Suprapubic skin (tissue), 4 donors: ENCODE measurements at regions not wholly inside any gene's neighbourhood (a gene's known extent, or its start where the extent isn't known, plus 50 kb on each side); places are given as distances from the start of the nearest gene placed in this dataset.
"Not testable (repeated sequence)": the region's sequence is repeated elsewhere in the genome, so short reads cannot be mapped to it uniquely, and the experiment has no call there.

Source experiments
- DNase-seq, 2 donors: peaks; one replicate each; pipeline ENCODE4 v3.0.0-alpha.2; 2019; ENCODE audit warnings: low spot score in 2 of 2
- H3K27ac ChIP-seq: fragments of 200-600 bp; sonication (generic); one replicate; pipeline ENCODE4 v1.5.1; 2019
- H3K27me3 ChIP-seq: fragments of 200-600 bp; sonication (generic); one replicate; pipeline ENCODE4 v1.5.1; 2019
- H3K36me3 ChIP-seq: fragments of 200-600 bp; sonication (generic); one replicate; pipeline ENCODE4 v1.5.1; 2019
- H3K4me1 ChIP-seq: fragments of 200-600 bp; sonication (generic); one replicate; pipeline ENCODE4 v1.5.1; 2019
- H3K4me3 ChIP-seq: fragments of 200-600 bp; sonication (generic); one replicate; pipeline ENCODE4 v1.5.1; 2019; ENCODE audit warnings: mild to moderate bottlenecking
- H3K9me3 ChIP-seq: fragments of 200-600 bp; sonication (generic); one replicate; pipeline ENCODE4 v1.5.1; 2019
- WGBS: methylation state at CpG from one replicate; pipeline ENCODE4 v1.1.5; 2018; 5-methylcytosine and 5-hydroxymethylcytosine counted together

- H3K4me3 ChIP-seq, H3K36me3 ChIP-seq, H3K9me3 ChIP-seq, H3K4me1 ChIP-seq, DNase-seq, H3K27ac ChIP-seq, H3K27me3 ChIP-seq: not testable (repeated sequence)
- no CpG with 5 or more reads among the region's 3 CpGs for WGBS
Measured at GRCh38 chr1:120297345-120297953, 117.4 kb upstream of the NBPF8 start.

GRCh38 chr1:120290105-120290504, 113.8 kb upstream of the SEC22B start:
- no CpG with 5 or more reads among the region's 3 CpGs for WGBS
- not testable (repeated sequence) for H3K36me3 ChIP-seq, H3K4me3 ChIP-seq

GRCh38 chr1:120289601-120290074, 113.3 kb upstream of the SEC22B start:
- H3K4me3 ChIP-seq, H3K4me1 ChIP-seq, H3K27me3 ChIP-seq, H3K27ac ChIP-seq, H3K36me3 ChIP-seq, H3K9me3 ChIP-seq, DNase-seq: not testable (repeated sequence)
- no CpG with 5 or more reads among the region's 3 CpGs for WGBS

More at GRCh38 chr1:120290105-120290504, 113.8 kb upstream of the SEC22B start:
- H3K4me1 ChIP-seq, H3K27ac ChIP-seq, H3K9me3 ChIP-seq, DNase-seq, H3K27me3 ChIP-seq: not testable (repeated sequence)

GRCh38 chr1:120288814-120289600, 112.7 kb upstream of the SEC22B start:
- not testable (repeated sequence) for H3K9me3 ChIP-seq, DNase-seq, H3K36me3 ChIP-seq, H3K27me3 ChIP-seq, H3K4me1 ChIP-seq, H3K4me3 ChIP-seq, H3K27ac ChIP-seq
- WGBS: no CpG with 5 or more reads among the region's 8 CpGs

- H3K9me3 ChIP-seq, DNase-seq: not testable (repeated sequence)
- WGBS: no CpG with 5 or more reads among the region's 6 CpGs
Measured at GRCh38 chr1:120288167-120288566, 111.8 kb upstream of the SEC22B start.

GRCh38 chr1:120282744-120283464, 106.6 kb upstream of the SEC22B start:
- H3K4me1 ChIP-seq, DNase-seq, H3K4me3 ChIP-seq, H3K27me3 ChIP-seq, H3K27ac ChIP-seq, H3K9me3 ChIP-seq, H3K36me3 ChIP-seq: not testable (repeated sequence)
- whole genome bisulfite sequencing: no CpG with 5 or more reads among the region's 4 CpGs

More at GRCh38 chr1:120288167-120288566, 111.8 kb upstream of the SEC22B start:
- not testable (repeated sequence) for H3K27me3 ChIP-seq, H3K4me3 ChIP-seq, H3K36me3 ChIP-seq, H3K27ac ChIP-seq, H3K4me1 ChIP-seq

- no CpG with 5 or more reads among the region's 4 CpGs for WGBS
- not testable (repeated sequence) for H3K4me3 ChIP-seq, H3K4me1 ChIP-seq, H3K27ac ChIP-seq, H3K9me3 ChIP-seq, DNase-seq, H3K27me3 ChIP-seq, H3K36me3 ChIP-seq
Measured at GRCh38 chr1:120278259-120278610, 101.9 kb upstream of the SEC22B start.

- no CpG with 5 or more reads among the region's 26 CpGs for WGBS
- not testable (repeated sequence) for H3K36me3 ChIP-seq, H3K4me1 ChIP-seq, DNase-seq, H3K27ac ChIP-seq, H3K4me3 ChIP-seq, H3K27me3 ChIP-seq, H3K9me3 ChIP-seq
Measured at GRCh38 chr1:120277428-120278258, 101.3 kb upstream of the SEC22B start.

GRCh38 chr1:120276710-120277109, 100.4 kb upstream of the SEC22B start:
- not testable (repeated sequence) for H3K27me3 ChIP-seq, DNase-seq, H3K4me1 ChIP-seq, H3K36me3 ChIP-seq, H3K9me3 ChIP-seq, H3K4me3 ChIP-seq, H3K27ac ChIP-seq
- no CpG with 5 or more reads among the region's 5 CpGs for WGBS

GRCh38 chr1:120274438-120274837, 98.1 kb upstream of the SEC22B start:
- DNase-seq, H3K4me3 ChIP-seq, H3K4me1 ChIP-seq, H3K27ac ChIP-seq, H3K27me3 ChIP-seq, H3K36me3 ChIP-seq, H3K9me3 ChIP-seq: not testable (repeated sequence)
- no CpG with 5 or more reads among the region's 3 CpGs for WGBS

- no CpG with 5 or more reads among the region's 4 CpGs for WGBS
- not testable (repeated sequence) for H3K27me3 ChIP-seq, H3K4me1 ChIP-seq, H3K4me3 ChIP-seq, DNase-seq, H3K36me3 ChIP-seq, H3K9me3 ChIP-seq, H3K27ac ChIP-seq
Measured at GRCh38 chr1:120273363-120273762, 97.0 kb upstream of the SEC22B start.

GRCh38 chr1:120272242-120272641, 95.9 kb upstream of the SEC22B start:
- not testable (repeated sequence) for DNase-seq, H3K9me3 ChIP-seq, H3K4me1 ChIP-seq, H3K4me3 ChIP-seq, H3K36me3 ChIP-seq, H3K27ac ChIP-seq, H3K27me3 ChIP-seq
- no CpG with 5 or more reads among the region's 3 CpGs for WGBS

- H3K9me3 ChIP-seq, H3K27ac ChIP-seq, H3K4me3 ChIP-seq, DNase-seq, H3K27me3 ChIP-seq, H3K4me1 ChIP-seq, H3K36me3 ChIP-seq: not testable (repeated sequence)
- no CpG with 5 or more reads among the region's 5 CpGs for WGBS
Measured at GRCh38 chr1:120271561-120272221, 95.4 kb upstream of the SEC22B start.
